GM12875 (cell line): ENCODE measurements at regions not wholly inside any gene's neighbourhood (a gene's known extent, or its start where the extent isn't known, plus 50 kb on each side); places are given as distances from the start of the nearest gene placed in this dataset.

Source experiments
- H3K4me3 ChIP-seq: one replicate; pipeline ENCODE4 v1.5.1; 2011; ENCODE audit warnings: low read depth, low read length, control low read depth
- TF ChIP-seq, protein P1 (sequence below): IDR thresholded peaks from 2 replicates; pipeline ENCODE4 v1.5.1; 2011; ENCODE audit warnings: low read depth, mild to moderate bottlenecking, control low read depth, inconsistent platforms, low read length, moderate library complexity, borderline replicate concordance; ENCODE audit not compliant: insufficient read depth

DNA sequence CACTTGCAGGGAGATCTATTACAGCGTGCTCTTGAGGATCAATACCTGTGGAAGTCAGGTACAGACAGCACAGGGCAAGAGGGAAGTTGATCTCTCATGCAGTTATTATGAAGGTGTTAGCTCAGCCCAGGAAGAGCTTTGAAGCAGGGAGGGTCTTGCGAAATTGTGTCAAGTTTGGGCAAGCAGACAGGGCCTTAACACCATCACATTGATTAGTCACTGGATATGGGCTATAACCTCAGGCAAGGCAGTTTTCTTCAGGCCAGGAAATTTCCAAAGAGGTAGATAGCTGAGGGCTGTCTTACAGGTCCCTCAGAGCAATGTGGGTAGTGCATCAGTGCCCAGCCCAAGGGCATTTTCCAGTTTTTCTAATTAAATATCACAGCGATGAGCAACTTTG, 643.8 kb downstream of the DHX35 start:
- H3K4me3 ChIP-seq = no peak overlapping the region
- TF ChIP-seq, protein P1, sequence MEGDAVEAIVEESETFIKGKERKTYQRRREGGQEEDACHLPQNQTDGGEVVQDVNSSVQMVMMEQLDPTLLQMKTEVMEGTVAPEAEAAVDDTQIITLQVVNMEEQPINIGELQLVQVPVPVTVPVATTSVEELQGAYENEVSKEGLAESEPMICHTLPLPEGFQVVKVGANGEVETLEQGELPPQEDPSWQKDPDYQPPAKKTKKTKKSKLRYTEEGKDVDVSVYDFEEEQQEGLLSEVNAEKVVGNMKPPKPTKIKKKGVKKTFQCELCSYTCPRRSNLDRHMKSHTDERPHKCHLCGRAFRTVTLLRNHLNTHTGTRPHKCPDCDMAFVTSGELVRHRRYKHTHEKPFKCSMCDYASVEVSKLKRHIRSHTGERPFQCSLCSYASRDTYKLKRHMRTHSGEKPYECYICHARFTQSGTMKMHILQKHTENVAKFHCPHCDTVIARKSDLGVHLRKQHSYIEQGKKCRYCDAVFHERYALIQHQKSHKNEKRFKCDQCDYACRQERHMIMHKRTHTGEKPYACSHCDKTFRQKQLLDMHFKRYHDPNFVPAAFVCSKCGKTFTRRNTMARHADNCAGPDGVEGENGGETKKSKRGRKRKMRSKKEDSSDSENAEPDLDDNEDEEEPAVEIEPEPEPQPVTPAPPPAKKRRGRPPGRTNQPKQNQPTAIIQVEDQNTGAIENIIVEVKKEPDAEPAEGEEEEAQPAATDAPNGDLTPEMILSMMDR = no peak

DNA sequence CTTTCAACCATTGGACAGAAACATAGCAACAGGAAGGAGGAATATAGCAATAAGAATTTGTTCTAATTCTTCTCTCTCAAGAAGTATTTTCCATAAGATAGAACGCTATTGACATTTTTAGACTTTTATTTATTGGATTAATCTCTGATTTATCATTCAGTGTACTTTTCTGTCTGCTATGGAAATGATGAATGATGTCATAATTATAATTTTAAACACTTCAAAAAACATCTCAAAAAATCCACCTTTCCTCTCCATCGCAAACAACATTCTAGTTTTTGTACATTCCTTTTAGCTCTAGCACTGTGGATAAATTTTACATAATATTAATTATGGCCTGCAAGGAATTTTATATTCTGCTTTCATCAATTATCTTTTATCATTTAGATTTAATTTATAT, 643.2 kb downstream of the DHX35 start:
- no peak overlapping the region for H3K4me3 ChIP-seq
- TF ChIP-seq, protein P1 = no peak

DNA sequence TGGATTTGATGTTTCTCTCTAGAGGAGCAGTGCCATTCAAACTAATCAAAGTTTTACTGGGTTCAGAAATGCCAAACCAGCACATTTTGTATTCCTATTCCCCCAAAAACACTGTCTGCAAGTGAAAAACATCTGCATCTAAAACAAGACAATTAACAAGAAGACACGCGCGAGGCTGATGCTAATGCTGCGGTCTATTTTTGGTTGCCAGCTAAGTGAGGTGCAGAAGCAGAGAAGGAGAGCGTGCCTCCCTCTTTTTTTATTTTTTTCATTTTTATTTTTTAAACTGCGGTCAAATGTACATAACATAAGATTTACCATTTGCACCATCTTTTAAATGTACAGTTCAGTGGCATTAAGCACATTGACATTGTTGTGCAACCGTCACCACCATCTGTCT, 641.1 kb downstream of the DHX35 start:
- TF ChIP-seq, protein P1 = no peak
- H3K4me3 ChIP-seq = no peak overlapping the region

DNA sequence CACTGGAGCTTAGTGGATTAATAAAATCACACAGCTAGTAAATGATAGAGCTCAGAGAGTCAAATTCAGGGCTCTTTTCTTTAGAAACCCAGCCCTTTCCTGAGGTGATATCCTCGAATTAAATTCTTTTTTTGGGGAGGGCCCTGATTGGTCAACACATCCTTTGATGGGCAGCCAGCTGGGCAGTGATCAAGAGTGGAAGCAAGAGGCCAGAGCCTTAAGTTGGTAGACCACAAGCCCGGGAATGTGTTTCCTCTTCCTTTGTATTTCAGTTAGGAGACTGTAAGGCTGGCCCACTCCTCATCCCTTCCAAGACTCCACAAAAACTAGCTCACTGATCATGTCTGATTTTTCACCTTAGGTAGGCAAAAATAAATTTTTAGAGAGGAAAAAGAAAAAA, 640.5 kb downstream of the DHX35 start:
- H3K4me3 ChIP-seq = no peak overlapping the region
- TF ChIP-seq, protein P1 = no peak

DNA sequence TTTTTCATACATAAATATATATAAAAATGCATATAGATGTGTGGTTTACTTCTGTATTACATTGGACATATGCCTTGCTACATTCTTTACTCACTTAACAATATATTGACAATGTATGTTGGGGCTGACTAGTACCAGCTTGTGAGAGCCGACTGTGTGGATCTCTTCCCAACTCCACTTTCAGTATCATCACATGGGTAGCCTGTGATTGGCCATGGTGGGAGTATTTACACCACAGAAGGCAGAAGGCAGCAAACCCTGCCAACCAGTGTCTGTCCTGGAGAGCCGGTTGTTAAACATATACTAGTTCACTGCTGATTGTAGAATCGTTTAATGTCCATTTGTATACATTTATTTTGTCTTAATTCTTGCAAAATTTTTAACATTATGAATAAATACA, 638.7 kb downstream of the DHX35 start:
- TF ChIP-seq, protein P1 = no peak
- no peak overlapping the region for H3K4me3 ChIP-seq

DNA sequence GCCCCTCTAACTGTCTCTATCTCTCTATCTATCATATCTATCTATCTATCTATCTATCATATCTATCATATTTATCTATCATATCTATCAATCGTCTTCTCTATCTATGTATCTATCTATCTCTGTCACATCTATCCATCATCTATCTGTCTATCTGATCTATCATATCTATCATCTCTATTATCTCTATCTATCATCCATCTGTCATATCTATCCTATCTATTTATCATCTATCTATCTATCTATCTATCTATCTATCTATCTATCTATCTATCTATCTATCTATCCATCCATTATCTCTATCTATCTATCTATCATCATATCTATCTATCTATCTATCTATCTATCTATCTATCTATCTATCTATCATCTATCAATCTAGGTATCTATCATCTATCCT, 638.0 kb downstream of the DHX35 start:
- no peak overlapping the region for H3K4me3 ChIP-seq
- TF ChIP-seq, protein P1 = no peak

DNA sequence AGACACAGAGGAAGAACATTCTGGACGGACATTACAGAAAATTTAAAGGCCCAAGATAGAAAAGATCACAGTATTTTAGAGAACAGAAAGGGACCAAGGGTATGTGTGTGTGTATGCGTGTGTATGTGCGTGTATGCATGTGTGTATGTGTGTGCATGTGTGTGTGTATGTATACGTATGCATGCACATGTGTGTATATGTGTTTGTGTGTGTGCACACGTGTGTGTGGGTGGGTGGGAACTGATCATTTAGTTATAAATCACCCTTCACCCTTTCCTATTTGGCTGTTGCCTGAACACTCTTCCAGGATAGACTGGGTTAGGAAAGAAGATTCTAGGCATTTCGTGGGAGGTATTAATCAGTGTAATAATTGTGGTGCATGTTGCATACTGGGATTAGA, 634.4 kb downstream of the DHX35 start:
- TF ChIP-seq, protein P1 = no peak
- no peak overlapping the region for H3K4me3 ChIP-seq
